SW 1271 (cell line): ENCODE measurements at regions not wholly inside any gene's neighbourhood (a gene's known extent, or its start where the extent isn't known, plus 50 kb on each side); places are given as distances from the start of the nearest gene placed in this dataset.

Source experiments
- DNase-seq, 2 experiments: peaks; one replicate each; lab custom pipeline; 2025; lab: John Stamatoyannopoulos, UW

GRCh38 chr15:70324001-70324974, 226.6 kb upstream of the TLE3 start:
- DNase-seq: no peak

DNA sequence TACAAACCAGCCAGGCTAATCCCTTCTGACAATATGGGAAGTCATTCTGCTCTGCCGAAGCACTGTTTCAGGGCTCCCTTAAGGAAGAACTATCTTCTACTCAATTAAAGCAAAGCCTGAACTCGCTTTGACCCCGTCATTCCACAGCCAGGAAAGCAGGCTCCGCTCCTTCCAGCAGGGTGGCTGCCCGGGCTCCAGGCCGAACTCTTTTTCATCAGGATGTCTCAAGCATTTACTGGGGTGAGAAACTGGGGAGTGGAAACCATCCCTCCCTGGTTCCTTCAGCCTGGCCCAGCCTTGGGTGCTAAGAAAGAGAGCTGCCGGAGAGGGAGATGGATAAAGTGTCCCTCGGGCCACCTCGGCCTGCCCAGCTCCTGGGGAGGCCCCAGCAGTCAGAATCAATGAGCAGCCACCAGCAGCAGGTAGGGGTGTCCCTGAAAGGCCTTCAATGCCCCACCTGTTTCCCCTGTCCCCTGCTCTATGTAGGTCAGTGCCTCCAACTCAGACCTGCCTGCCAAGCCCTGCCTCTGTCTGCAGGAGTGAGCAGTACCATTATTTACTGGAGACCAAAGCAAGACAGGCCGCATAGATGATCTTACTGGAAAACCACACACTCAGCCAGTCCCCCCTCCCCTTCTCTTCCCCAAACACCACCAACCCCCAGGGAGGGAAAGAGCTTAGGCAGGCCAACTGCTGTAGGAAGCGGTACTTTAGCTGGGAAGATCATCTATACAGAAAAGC, 225.6 kb upstream of the TLE3 start:
- no peak for DNase-seq

- no peak for DNase-seq
Observed at GRCh38 chr15:70322051-70322668, 224.4 kb upstream of the TLE3 start.

GRCh38 chr15:70321172-70321819, 223.6 kb upstream of the TLE3 start:
- no peak for DNase-seq

- no peak for DNase-seq
Observed at GRCh38 chr15:70320482-70320881, 222.8 kb upstream of the TLE3 start.

DNA sequence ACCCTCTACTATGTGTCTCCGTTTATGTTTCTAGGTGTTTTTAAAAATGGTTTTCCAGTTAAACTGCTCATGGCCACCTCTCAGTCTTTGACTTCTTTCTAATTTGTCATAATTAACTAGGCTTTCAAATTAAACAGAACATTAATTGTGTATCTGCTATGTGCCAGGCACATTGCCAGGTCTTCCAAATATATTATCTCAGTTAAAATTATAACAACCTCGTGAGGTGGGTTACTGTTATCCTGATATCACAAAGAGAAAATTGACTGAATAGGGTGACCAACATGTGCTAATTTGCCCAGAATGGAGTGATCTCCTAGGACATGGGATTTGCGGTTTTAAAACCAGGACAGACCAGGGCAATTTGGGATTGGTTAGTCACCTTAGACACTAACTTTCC, 222.4 kb upstream of the TLE3 start:
- DNase-seq: no peak

DNA sequence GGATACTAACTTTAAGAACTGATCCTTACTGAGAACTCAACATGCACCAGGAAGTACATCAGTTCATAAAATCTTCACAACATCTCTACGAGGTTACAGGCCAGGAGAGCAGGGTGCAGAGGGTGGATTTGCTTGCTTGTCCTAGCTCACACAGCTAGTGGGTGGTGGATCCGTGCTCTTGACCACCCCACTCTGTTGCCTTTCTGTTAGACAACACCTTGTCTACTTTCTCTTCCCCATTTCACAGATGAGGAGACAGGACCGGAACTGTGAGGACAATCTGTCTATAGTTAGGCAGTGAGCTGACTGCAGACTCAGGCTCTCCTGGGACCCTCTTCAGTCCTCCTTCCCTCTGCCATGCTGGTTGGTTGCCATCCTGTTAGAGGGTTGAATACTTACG, 221.7 kb upstream of the TLE3 start:
- no peak for DNase-seq

DNA sequence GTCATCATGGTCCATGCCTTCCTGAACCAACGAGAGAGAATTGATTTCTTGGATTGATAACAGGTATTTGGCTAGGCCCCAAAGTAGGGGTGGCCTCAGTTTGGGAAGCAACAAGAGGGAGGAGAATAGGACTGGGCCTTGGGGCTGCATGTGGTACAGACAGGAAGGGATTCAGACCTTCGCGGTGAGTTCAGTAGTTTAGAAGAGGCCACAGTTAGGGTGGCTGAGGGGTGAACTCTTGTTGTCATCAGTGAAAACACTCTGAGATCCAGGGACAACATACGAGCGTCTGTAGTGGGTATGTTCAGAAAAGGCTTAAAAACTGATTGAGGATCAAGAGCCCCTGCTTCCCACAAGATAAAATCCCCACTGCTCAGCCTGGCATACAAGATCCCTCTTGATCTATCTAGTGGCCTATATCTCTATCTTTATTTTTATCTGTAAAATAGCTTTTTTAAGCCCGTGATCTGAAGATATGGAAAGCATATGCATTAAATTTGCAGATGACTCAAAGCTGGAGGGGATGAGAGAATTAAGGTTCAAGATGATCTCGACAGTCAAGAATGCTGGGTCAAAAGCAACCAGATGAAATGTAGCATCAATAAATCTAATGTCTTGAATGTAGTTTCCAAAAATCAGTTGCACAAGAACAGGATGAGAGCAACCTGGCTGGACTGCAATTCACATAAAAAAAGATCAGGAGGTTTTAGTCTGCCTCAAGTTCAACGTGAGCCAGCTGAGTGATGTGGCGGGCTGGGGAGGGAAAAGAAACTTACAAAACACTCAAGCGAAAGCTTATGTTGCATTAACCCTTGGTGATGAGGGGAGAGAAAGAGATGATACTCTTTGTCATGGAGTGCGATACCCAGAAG, 221.1 kb upstream of the TLE3 start:
- no peak for DNase-seq

GRCh38 chr15:70316059-70316600, 218.4 kb upstream of the TLE3 start:
- DNase-seq: no peak

DNA sequence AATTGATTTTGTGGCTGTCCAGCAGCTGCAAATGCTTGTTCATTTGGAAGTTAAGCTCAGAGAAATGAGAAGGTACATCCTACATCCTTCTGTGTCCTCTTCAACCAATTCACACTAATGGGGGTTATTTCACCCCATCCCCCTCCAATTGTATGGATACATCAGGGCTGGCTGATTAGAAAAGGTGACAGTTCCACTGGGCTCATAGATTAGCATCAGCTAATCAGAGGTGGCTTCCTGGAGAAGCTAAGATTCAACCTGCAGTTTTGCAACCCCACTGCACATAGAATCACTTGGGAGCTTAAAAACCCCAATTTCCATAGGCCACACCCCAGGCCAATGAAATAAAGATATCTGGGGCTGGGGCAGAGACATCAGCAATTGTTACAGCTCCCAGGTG, 217.7 kb upstream of the TLE3 start:
- no peak for DNase-seq

DNA sequence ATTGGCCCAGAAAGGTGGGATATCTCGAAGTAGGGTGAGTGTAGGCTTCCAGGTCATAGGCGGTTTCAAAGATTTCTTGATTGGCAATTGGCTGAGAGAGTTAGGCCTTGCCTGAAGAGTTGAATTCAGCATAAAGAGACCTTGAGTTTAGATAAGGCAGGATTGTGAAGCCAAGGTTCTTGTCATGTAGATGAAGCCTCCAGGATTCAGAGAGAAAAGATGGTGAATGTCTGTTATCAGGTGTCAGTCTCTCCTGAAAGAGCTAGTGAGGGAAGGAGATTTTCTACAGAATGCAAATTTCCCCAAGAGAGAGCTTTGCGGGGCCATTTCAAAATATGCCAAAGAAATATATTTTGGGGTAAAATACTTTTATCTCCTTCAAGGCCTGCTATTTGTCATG, 217.0 kb upstream of the TLE3 start:
- DNase-seq: no peak

GRCh38 chr15:70314018-70314354, 216.3 kb upstream of the TLE3 start:
- DNase-seq: no peak

DNA sequence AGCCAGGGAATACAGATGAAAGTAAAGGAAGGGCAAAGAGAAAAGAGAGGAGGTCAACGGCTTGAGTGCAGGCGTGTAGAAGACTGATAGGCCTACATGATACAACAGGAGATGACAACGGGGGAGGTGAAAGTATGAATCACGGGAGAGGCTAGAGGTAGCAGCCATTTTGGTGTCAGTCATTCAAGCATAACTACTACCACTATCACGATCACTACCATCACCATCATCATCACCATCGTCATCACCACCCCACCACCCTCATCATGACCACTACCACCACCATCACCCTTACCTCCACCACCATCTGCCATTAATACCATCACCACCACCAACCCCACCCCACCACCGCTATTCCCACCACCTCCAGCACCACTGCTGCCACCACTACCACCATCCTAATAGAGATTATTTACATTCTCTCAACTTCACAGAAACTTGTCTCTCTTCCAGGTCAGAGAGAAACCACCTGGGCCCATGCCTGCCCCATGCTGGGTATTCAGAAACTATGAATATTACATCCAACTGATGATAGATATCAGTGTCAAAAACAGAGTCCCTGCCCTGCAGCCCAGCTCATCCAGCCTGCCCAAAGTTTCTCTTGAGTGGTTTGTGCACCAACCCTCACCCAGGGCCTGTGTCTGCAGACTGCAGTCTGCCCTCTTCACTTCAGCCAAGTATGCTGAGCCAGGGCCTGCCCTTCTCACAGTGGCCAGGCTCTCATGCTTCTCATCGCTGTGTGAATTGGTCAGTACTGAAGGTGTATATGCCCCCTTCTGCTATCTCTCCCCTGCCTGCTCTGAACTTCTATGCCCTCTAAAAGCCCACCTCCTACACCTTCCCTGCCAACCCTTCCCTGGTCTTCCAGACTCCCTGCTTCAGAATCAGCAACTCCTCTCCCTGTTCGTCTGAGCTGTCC, 215.6 kb upstream of the TLE3 start:
- no peak for DNase-seq

DNA sequence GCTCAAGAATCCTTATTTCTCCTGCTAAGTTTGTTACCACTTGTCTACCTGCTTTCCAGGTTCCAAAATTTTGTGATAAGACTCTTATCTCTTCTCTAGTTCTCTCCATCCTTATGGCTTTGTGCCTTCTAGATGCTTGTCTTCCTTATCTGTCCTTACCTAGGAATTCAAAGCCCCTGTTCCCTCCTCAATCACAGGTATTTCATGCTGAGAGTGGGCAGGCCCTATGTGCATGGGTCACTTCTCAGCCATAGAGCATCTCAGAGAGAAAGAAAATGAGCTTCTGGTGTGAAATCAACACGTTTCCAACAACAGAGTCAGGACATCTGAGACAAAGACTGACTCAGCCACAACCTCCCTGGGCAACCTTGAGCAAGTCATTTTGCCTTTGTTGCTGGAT, 214.1 kb upstream of the TLE3 start:
- DNase-seq: no peak

DNA sequence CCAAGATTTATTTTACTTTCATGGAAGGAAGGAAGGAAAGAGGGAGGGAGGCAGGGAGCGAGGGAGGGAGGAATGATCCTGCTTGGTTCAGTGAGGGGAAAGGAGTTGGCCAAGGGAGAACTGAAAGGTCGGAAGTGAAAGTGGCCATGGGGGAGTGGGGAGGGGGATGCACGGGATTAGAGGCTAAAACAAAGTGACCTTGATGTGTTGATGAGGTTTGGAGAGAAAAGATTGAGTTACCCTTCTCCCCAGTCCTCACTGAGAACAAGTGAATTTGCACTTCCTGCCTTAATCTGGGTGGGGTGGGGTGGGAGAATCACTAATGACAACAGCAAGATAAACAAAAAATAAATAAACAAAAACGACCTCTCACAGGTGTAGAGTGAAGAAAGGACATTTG, 212.0 kb upstream of the TLE3 start:
- no peak for DNase-seq

- DNase-seq: no peak
Observed at GRCh38 chr15:70308735-70309434, 211.2 kb upstream of the TLE3 start.

DNA sequence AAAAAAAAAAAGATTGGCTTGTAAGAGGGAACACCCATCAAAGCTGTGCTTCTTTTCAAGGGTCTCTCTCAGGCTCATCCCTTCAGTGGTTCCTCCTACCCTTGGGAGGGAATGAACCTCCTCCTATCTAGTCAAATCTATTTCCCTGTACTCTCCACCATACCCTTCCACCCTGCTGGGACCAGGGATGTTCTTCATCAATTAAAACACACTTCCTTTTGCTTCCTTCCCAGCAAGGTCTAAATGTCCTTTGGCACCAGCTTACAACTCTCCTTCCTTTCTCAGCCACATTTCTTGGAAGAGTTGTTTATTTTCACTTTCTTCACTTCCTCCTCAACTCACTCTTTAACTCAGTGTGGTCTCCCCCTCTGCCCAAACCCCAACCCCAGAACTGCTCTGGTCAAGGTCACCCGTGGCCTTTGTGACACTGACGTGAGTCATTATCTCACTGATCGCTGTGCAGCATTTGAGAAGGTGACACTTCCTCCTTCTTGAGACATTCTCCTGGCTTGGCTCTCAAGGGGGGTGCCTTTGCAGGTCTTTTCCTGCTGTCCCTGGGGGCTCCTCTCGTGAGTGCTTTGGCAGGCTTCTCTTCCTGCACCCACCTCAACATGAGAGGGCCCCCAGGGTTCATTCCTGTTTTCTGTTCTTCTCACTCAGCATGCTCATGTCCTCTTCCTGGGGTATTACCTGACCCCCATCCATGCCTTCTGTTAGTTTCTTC, 210.5 kb upstream of the TLE3 start:
- no peak for DNase-seq

- no peak for DNase-seq
Observed at GRCh38 chr15:70306582-70306981, 208.9 kb upstream of the TLE3 start.

DNA sequence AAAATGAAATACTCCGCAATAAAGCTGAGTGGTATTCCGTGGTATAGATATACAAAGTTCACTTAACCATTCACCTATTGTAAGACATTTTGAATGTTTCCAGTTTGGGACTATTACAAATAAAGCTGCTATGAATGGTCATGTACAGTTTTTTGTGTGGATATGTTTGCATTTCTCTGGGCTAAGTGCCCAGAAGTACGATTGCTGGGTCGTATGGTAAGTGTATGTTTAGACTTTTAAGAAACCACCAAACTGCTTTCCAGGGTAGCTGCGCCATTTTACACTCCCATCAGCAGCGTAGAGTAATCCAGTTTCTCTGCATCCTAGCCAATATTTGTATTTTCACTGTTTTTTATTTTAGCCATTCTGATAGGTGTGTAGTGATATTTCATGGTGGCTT, 208.4 kb upstream of the TLE3 start:
- DNase-seq: no peak
